ENCODE measurements at regions not wholly inside any gene's neighbourhood (a gene's known extent, or its start where the extent isn't known, plus 50 kb on each side); places are given as distances from the start of the nearest gene placed in this dataset.
A peak's percentile ranks its signal among the peaks of the same experiment; 100 is the strongest.

DNA sequence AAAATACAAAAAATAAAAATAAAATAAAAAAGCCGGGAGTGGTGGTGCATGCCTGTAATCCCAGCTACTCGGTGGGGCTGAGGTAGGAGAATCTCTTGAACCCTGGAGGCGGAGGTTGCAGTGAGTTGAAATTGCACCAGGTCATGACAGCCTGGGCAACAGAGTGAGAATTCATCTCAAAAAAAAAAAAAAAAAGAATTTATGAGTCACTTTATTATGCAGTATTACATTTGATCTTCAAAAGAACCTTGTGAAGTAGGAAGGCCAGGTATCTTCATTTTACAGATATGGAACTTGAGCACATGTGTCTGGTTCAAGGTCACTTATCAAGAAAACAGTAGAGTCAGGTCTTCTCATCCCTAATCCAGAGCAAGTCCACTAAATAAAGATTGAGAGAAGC is 459.4 kb upstream of the HNRNPA3 start:
- no peaks in the 10 kb centered on the region for H3K27me3 ChIP-seq
- H3K4me3 ChIP-seq: no peak overlapping the region
- TF ChIP-seq, protein P1, sequence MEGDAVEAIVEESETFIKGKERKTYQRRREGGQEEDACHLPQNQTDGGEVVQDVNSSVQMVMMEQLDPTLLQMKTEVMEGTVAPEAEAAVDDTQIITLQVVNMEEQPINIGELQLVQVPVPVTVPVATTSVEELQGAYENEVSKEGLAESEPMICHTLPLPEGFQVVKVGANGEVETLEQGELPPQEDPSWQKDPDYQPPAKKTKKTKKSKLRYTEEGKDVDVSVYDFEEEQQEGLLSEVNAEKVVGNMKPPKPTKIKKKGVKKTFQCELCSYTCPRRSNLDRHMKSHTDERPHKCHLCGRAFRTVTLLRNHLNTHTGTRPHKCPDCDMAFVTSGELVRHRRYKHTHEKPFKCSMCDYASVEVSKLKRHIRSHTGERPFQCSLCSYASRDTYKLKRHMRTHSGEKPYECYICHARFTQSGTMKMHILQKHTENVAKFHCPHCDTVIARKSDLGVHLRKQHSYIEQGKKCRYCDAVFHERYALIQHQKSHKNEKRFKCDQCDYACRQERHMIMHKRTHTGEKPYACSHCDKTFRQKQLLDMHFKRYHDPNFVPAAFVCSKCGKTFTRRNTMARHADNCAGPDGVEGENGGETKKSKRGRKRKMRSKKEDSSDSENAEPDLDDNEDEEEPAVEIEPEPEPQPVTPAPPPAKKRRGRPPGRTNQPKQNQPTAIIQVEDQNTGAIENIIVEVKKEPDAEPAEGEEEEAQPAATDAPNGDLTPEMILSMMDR (IDR thresholded peaks at IDR 0.05): no peak
- no peak overlapping the region for H3K27ac ChIP-seq
- H3K4me1 ChIP-seq: peaks cover 0 to 11% (median 6%) of the 10 kb centered on the region in 9 donors
- no peaks in the 10 kb centered on the region for H3K9me3 ChIP-seq
- ATAC-seq (no peak), DNase-seq (no peak)
- WGBS, 2 donors: 91 to 95% methylated on average over 3 of the region's 3 CpGs
- intact Hi-C loops (cut with DNase I): no loop called here
- no peaks in the 10 kb centered on the region for H3K36me3 ChIP-seq

DNA sequence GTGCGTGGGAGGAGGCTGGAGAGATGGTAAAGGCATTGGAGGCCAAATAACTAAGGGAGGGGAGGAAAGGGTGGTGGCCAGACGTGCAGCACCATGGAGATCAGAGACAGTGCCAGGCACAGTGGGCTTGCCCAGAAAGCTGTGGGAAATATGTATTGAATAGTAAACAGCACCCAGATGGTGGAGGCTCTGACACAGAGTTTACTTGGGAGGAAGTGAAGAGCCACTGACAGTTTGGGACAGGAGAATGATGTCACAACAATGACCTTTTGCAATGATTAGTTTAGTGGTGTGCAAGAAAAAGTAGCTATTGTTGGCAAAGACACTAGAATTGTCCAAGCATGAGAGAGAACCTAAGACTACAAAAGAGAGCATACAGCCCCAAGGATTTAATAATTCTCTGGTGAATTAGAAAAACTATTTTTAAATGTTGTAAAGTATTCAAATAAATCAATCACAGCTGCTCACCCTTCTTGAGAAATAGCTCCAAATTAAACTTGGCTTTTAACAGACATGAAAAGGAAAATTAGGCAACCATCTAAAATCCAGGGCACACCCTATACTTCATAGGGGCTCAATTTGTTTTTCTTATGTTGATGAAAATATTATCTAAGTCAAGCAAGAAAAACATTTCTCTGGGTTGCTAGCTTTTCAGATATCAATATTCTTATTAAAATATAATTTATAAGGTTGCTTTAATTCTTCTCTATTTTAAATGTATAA is 458.7 kb upstream of the HNRNPA3 start:
- WGBS, 2 donors: 49 to 65% methylated on average over 2 of the region's 2 CpGs
- TF ChIP-seq, protein P1 (IDR thresholded peaks at IDR 0.05): no peak
- ATAC-seq: peak in 6 of 8 donors; percentile 29 to 93 (median 56)
- H3K9me3 ChIP-seq: no peaks in the 10 kb centered on the region
- H3K36me3 ChIP-seq: no peaks in the 10 kb centered on the region
- peak in 1 of 2 donors; percentile 24 for DNase-seq
- peaks cover 0 to 11% (median 6%) of the 10 kb centered on the region in 9 donors for H3K4me1 ChIP-seq
- intact Hi-C loops (cut with DNase I): no loop called here
- H3K27me3 ChIP-seq: no peaks in the 10 kb centered on the region
- H3K27ac ChIP-seq: peak overlapping the region in 1 of 10 donors; percentile 14
- H3K4me3 ChIP-seq: no peak overlapping the region

DNA sequence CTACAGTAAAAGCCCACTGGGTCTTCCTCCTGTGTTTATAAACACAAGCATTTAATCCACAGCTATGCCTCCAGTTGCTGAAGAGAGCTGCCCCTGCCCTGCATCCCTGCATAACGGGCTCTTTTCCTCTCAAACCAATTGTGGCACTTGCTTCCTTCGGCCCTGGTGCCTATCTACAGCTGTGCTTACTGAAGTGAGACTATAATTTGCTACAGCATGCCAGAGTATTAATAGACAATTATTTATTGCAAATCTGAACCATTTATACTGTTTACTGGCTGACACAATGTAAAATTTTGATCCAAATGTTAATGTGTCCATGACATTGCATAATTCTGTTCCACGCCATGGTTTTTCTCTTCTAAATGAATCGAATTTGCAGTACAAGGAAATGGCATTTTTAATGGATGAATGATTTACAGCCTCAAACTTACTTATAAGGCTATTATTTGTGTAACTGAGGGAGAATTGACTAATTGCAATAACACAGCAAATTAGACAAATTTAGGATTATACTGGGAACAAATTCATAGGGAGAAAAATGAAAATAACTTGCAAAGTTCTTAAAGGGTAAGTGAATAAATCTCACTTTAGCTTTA is 457.0 kb upstream of the HNRNPA3 start:
- ATAC-seq: no peak
- WGBS, 2 donors: 84 to 85% methylated on average over 4 of the region's 4 CpGs

GRCh38 chr2:176758426-176758825 is 454.2 kb upstream of the HNRNPA3 start:
- no peaks in the 10 kb centered on the region for H3K9me3 ChIP-seq
- no peaks in the 10 kb centered on the region for H3K27me3 ChIP-seq
- DNase-seq (no peak), ATAC-seq (no peak)
- intact Hi-C loops (cut with DNase I): no loop called here
- TF ChIP-seq, protein P1 (IDR thresholded peaks at IDR 0.05): no peak
- H3K4me3 ChIP-seq: no peak overlapping the region
- H3K36me3 ChIP-seq: no peaks in the 10 kb centered on the region
- 78 to 79% methylated on average over 3 of the region's 3 CpGs for WGBS, 2 donors
- H3K4me1 ChIP-seq: peaks cover 0 to 11% (median 5%) of the 10 kb centered on the region in 9 donors
- H3K27ac ChIP-seq: no peak overlapping the region

More for the DNA sequence above, 457.0 kb upstream of the HNRNPA3 start:
- Histone ChIP-seq H3K36me3 (no peaks in the 10 kb centered on the region), H3K4me3 (no peak overlapping the region), H3K27me3 (no peaks in the 10 kb centered on the region), H3K27ac (no peak overlapping the region), H3K4me1 (peaks cover 0 to 11% (median 6%) of the 10 kb centered on the region in 9 donors), H3K9me3 (no peaks in the 10 kb centered on the region)
- TF ChIP-seq, protein P1 (IDR thresholded peaks at IDR 0.05): no peak
- DNase-seq: no peak
- intact Hi-C loops (cut with DNase I): no loop called here

All from heart right ventricle (tissue), 16 donors.